SW480 (cell line): ENCODE measurements at regions not wholly inside any gene's neighbourhood (a gene's known extent, or its start where the extent isn't known, plus 50 kb on each side); places are given as distances from the start of the nearest gene placed in this dataset.
"Not testable (repeated sequence)": the region's sequence is repeated elsewhere in the genome, so short reads cannot be mapped to it uniquely, and the experiment has no call there.

ENCODE experiments used
- DNase-seq: peaks from one replicate; pipeline ENCODE4 v3.0.0-alpha.2; 2016; ENCODE audit warnings: low spot score

DNA sequence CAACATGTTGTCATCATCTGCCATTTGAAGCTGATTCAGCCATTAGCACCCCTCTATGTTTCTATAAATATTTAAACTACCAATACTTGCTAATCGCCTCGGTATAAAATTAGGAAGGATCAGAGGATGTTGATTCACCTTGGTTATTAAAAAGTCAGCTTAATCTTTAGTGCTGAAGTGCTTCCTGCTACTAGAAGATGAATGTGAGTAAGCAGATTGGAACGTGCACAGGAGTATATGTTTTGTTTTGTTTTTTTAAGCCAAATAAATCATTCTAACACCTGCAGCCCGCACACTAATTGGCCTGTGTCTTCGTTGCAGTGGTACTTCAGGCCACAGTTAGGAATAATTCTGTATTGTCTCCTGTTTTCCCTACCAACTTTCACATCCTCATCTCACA, 485.7 kb downstream of the AJAP1 start:
- DNase-seq: peak; percentile 62

DNA sequence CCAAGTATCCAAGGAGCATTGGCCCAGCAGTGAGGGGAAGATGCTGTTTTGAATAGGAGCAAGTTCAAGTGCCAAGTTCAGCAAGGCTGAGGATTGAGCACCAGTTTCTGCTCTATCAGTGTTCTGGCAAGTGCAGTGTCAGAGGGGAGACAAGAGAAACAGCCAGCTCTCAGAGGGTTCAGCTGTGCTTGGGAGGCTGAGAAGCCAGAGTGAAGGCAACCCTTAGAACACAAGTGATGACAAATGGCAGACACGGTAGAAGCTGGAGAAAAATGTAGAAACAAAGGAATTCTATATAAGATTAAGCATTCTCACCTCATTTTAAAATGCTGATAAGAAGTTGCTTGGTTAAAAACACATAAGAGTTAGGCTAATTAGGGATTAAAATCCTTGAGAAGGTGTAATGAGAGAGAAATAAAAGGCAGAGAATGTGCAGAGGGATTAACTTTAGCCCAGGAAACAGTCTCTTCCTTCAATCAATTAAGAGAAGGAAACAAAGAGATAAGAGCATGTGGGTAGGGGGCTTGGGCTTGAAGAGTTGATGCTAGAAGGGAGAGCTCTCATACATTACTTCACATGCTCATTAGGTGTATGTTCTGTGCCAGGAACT, 475.4 kb downstream of the AJAP1 start:
- DNase-seq: no peak

- no peak for DNase-seq
Observed at GRCh38 chr1:5125208-5125607, 470.8 kb downstream of the AJAP1 start.

DNA sequence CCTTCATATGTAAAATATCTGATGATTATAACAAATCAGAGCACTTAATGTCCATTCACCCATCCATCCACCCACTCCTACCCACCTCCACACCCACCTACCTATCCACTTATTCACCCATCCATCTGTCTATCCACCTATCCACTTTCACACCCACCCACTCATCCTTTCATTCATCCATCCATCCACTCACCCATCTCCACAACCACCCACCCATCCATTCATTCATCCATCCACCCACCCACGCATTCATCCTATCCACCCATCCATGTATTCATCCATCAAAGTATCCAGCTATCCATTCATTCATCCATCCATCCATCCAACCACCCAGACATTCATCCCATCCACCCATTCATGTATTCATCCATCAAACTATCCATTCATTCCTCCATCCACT, 466.1 kb downstream of the AJAP1 start:
- no peak for DNase-seq

DNA sequence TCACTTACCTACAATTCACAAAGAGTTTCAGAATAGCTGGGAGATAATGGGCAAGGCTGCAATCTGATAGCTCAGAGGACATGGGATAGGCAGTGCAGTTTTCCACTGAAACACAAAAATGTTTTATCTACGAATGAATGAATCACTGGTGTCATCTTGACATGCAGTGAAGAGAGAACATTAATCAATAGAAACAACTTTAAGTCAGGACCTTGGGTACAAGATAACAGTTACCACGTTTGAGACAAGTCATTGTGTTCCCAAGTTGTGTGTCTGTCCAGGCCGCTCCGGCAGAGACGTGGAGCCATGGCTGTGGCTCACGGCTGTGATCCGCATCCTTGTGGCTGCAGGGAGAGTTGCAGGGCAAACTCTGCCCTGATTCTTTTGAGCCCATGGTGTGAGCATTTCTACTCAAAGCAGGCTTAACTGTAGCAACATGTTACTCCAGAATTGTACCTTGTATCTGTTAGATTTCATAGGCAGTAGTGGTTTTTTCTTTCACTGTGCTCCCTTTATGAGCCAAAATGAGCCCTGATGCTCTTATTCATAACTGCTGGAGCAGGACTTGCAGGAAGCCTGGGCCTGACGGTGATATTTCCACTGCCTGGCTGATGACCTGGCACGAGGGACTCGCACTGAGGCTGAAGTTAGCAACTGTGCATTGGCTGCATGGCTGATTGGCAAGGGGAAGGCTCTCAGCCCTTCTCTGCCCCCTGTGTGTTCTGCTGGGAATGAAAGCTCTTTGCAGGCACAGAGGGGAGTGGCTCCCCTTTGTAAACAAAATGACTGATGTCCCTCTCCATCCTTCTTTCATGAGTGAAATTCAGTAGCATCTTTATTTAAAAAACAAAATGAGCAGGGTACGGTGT, 465.2 kb downstream of the AJAP1 start:
- no peak for DNase-seq

GRCh38 chr1:5118771-5119170, 464.4 kb downstream of the AJAP1 start:
- DNase-seq: not testable (repeated sequence)

DNA sequence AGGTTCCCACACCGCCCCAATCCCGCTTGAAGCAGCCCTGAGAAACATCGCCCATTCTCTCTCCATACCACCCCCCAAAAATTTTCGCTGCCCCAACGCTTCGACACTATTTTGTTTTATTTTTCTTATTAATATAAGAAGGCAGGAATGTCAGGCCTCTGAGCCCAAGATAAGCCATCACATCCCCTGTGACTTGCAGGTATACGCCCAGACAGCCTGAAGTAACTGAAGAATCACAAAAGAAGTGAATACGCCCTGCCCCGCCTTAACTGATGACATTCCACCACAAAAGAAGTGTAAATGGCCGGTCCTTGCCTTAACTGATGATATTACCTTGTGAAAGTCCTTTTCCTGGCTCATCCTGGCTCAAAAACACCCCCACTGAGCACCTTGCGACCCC, 463.9 kb downstream of the AJAP1 start:
- not testable (repeated sequence) for DNase-seq

- no peak for DNase-seq
Observed at GRCh38 chr1:5111581-5111980, 457.2 kb downstream of the AJAP1 start.

GRCh38 chr1:5110508-5110907, 456.1 kb downstream of the AJAP1 start:
- no peak for DNase-seq

DNA sequence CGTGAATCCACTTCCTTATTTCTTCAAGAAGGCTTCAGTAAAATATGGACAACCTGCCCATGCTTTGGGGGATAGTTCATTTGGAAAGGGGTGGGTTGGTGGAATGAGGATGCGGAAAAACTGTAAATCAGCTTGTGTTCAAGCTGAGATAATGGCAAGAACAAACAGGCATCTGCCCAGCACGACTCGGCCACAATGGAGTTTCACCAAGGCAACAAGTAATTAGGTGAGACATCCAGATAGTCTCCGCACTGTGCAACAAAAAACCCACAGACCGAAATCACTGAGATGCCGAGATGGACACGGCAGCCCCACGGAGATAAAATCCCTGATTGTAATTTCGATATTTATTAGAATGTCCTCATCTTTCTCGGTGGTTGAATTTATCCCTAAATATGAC, 455.2 kb downstream of the AJAP1 start:
- no peak for DNase-seq

GRCh38 chr1:5108740-5109139, 454.3 kb downstream of the AJAP1 start:
- no peak for DNase-seq

GRCh38 chr1:5105744-5106143, 451.3 kb downstream of the AJAP1 start:
- no peak for DNase-seq

DNA sequence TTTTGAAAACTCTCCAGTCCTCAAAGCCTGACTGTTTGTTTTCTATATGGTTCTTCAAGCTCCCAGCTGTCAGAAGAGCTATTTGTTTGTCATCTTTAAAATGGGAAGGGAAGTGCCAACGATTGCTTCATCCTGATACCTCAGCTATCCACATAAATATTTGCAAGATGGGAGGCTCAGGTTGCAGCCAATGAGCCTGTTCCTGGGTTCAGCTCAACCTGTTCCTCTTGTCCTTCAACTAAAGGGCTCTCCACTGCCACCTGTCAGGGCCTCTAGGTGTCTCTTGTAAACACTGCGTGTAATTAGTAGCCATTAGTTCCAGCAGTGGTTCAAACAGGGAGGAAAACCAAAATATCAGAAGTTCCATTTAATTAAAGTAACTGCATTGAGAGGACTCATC, 445.1 kb downstream of the AJAP1 start:
- peak; percentile 46 for DNase-seq

DNA sequence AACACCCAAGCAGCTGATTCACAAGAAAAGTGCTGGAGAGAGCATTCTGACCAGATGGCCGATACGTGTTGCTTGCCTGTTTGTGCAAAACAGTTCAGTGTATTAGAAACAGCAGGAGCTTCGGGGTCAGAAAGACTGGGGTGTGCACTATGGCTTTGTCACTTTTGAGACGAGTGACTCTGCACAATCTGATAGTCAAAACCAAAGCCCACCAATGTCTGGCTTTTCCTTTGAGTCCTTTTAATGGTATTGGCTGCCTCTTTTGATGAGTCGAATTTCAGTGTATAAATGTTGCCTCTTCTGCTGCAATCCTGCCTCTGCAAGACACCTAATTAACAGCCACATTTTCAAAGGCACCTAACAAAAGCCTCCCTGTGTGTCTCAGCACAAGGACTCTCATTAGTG, 444.6 kb downstream of the AJAP1 start:
- DNase-seq: no peak

DNA sequence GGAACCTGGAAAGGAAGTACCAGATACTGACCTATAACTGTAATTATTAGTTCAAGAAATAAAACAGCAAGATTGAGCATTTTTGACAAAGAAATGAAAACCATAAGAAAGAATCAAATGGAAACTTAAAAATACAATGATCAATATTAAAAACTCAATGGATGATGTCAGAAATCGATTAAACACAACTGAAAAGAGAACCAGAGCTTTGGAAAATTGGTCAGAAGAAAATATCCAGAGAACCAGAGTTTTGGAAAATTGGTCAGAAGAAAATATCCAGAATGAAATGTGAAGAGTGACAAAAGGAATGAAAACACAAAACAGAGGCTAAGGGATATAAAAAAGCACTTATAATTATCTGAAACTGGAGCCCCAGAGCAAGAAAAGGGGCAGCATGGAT, 438.6 kb downstream of the AJAP1 start:
- no peak for DNase-seq

DNA sequence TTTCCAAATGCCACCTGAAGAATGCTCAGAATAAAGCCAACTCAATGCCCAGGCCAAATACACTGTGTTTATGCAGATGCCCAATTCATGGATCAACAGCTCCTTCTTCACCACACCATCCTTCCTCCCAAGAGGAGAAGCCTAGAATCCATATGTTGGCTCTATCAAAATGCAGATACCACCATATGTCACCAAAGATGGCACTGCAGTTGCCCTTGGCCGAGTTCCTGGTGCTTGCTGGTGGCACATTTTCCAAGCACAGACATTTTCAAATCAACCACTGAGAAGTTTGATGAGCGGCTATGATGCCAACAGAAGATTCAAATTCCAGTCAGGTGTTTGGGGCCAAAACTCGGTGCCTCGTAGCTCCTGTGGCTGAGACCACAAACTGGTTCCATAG, 430.3 kb downstream of the AJAP1 start:
- no peak for DNase-seq

DNA sequence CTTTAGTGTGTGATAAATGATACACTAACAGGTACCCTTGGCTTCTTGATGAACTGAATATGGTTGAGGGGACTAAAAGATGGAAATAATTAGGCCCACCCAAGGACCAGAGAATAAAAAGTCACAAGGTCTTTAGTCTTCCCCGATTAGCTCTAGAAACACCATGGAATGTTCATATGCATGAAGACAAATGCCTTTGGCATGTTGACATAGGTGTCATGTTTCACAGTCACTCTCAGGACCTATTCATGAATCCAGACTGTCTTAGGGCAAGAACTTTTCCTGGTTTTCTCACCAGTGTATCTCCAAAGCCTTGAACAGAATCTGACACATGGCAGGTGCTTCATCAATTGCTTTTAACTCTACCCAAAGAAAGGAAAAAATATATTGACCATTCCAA, 412.8 kb downstream of the AJAP1 start:
- no peak for DNase-seq

DNA sequence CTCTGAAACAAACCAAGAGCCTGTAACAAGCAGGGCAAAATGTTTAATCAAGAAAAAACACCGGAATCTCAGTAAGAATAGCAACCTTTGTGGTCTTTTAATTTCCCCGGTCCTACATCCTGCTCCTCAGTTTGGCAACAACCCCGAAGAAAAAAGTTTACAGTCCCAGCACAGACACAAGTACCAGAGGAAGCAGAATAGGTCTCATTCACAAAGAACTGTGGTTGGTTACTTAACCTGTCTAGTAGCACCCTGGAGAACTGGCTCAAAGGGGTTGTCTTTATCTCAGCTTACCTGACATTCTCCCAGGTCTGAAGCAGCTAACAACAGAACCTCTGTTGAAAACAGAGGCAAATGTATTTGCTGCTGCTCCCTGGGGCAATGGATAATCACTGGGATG, 399.3 kb downstream of the AJAP1 start:
- no peak for DNase-seq

GRCh38 chr1:5029136-5029535, 374.7 kb downstream of the AJAP1 start:
- no peak for DNase-seq

- no peak for DNase-seq
Observed at GRCh38 chr1:5012249-5012648, 357.8 kb downstream of the AJAP1 start.

- no peak for DNase-seq
Observed at GRCh38 chr1:5010656-5011055, 356.2 kb downstream of the AJAP1 start.

DNA sequence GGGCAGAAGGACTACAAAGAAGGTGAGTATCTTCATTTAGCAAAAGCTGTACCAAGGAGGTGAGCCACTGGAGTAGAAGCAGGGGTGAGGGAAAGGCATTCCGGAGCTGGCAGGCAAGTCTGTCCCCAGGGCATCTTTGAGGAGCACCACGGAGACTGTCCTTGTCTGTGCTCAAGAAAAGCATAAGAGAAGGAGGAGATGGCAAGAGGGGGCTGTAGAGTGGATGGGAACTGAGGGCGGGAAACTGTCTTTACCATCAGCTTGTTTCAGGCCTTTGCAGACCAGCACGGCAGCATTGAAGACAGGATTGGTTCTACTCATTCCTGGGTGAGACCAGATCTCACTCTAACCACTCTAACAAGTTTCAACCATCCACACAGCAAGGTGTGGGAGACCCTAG, 355.8 kb downstream of the AJAP1 start:
- DNase-seq: no peak

GRCh38 chr1:5009376-5010065, 355.1 kb downstream of the AJAP1 start:
- DNase-seq: no peak
